Vagina (tissue), 2 donors: ENCODE measurements at regions not wholly inside any gene's neighbourhood (a gene's known extent, or its start where the extent isn't known, plus 50 kb on each side); places are given as distances from the start of the nearest gene placed in this dataset.

ENCODE experiments used
- DNase-seq, 2 donors: peaks; one replicate each; pipeline ENCODE4 v3.0.0-alpha.2; 2017; ENCODE audit errors: extremely low spot score in 2 of 2
- H3K27ac ChIP-seq: fragments of 200-600 bp; sonication (generic); one replicate; pipeline ENCODE4 v1.5.1; 2019
- H3K27me3 ChIP-seq: fragments of 200-600 bp; sonication (generic); one replicate; pipeline ENCODE4 v1.5.1; 2019
- H3K36me3 ChIP-seq, 2 donors: fragments of 200-600 bp; sonication (generic); one replicate each; pipeline ENCODE4 v1.5.1; 2017 to 2019
- H3K4me1 ChIP-seq: fragments of 200-600 bp; sonication (generic); one replicate; pipeline ENCODE4 v1.5.1; 2019
- H3K4me3 ChIP-seq, 2 donors: fragments of 200-600 bp; sonication (generic); 1 replicate in 1 of 2; 2 replicates in 1 of 2; pipeline ENCODE4 v1.5.1; 2016 to 2019
- H3K9me3 ChIP-seq: fragments of 200-600 bp; sonication (generic); one replicate; pipeline ENCODE4 v1.5.1; 2019
- CTCF ChIP-seq, 3 experiments: fragments of 450-650 bp in 2 of 3; fragments of 200-600 bp in 1 of 3; sonication (generic) in 1 of 3; IDR thresholded peaks; one replicate each; pipeline ENCODE4 v1.5.1; 2017 to 2019; ENCODE audit warnings: antibody characterized with exemption in 3 of 3, mild to moderate bottlenecking in 2 of 3, moderate library complexity in 2 of 3
- POLR2A ChIP-seq, 2 donors: fragments of 450-650 bp; IDR thresholded peaks; one replicate each; pipeline ENCODE4 v1.6.1; 2017; ENCODE audit warnings: antibody characterized with exemption in 2 of 2, mild to moderate bottlenecking in 2 of 2, moderate library complexity in 2 of 2
- POLR2AphosphoS5 ChIP-seq, 2 donors: sonication (generic); formaldehyde crosslinking; IDR thresholded peaks; one replicate each; pipeline ENCODE4 v1.9.0; 2017; ENCODE audit warnings: antibody characterized with exemption in 2 of 2, mild to moderate bottlenecking in 2 of 2, low read depth in 1 of 2; ENCODE audit not compliant: insufficient read depth in 1 of 2
- intact Hi-C: fragments of 100-400 bp; cut with DNase I; formaldehyde crosslinking; loops from one replicate; pipeline ENCODE4 v1.15.1; 2023

DNA sequence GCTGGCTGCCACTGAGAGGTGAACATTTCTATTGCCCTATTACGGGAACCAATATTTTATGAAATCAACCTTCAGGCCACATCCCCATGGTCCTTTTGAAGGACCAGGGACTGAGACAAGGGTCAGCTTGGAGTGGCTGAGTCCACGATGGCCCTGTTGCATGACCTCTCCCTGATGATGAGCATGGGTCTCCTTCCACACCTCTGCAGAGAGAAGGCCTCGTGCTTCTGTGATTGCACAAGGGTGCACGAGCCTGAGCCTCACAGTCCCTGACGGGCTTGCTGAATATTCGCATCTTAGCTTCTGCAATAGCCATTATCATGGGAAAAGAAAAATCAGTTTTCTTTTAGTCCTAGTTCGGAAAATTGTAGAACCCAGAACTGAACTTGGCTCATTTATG is 255.0 kb upstream of the IRX2 start:
- Histone ChIP-seq H3K27ac (no peak overlapping the region), H3K36me3 (no peaks in the 10 kb centered on the region), H3K27me3 (no peaks in the 10 kb centered on the region), H3K9me3 (no peaks in the 10 kb centered on the region), H3K4me1 (no peaks in the 10 kb centered on the region), H3K4me3 (no peak overlapping the region)
- TF ChIP-seq POLR2AphosphoS5 (IDR thresholded peaks at IDR 0.05; ENCODE audit: insufficient read depth in 1 of 2, low read depth in 1 of 2): no peak
- no peak for TF ChIP-seq CTCF (IDR thresholded peaks at IDR 0.05)
- TF ChIP-seq POLR2A (IDR thresholded peaks at IDR 0.05): no peak
- DNase-seq: peak in 1 of 2 donors; percentile 52
- intact Hi-C loops: no loop called here

- Histone ChIP-seq H3K27ac (no peak overlapping the region), H3K4me3 (no peak overlapping the region), H3K9me3 (no peaks in the 10 kb centered on the region), H3K4me1 (no peaks in the 10 kb centered on the region), H3K36me3 (no peaks in the 10 kb centered on the region), H3K27me3 (no peaks in the 10 kb centered on the region)
- no peak for TF ChIP-seq POLR2A (IDR thresholded peaks at IDR 0.05)
- no peak for TF ChIP-seq CTCF (IDR thresholded peaks at IDR 0.05)
- no peak for TF ChIP-seq POLR2AphosphoS5 (IDR thresholded peaks at IDR 0.05; ENCODE audit: insufficient read depth in 1 of 2, low read depth in 1 of 2)
- intact Hi-C loops: no loop called here
- DNase-seq: peak; percentile 79 to 85
Measured at GRCh38 chr5:3004361-3005080, 253.0 kb upstream of the IRX2 start.

DNA sequence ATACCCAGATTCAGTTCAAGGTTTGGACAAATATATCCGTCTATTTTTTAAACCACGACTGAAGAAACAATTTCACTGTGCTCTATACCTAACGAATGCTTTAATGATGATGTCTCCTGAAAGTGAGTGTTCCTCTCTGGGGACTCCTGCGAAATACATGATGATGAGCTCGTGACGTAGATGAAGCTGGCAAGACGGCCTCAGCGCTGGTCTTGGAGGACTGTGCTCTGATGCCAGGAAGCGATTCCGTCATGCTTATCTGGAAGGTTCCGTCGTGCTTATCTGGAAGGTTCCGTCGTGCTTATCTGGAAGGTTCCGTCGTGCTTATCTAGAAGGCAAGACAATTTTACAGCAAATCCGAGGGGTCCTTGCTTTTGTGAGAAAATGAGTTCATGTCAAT is 250.8 kb upstream of the IRX2 start:
- no peak overlapping the region for H3K27ac ChIP-seq
- H3K4me1 ChIP-seq: no peaks in the 10 kb centered on the region
- intact Hi-C loops: no loop called here
- H3K27me3 ChIP-seq: no peaks in the 10 kb centered on the region
- DNase-seq: peak in 1 of 2 donors; percentile 61
- no peaks in the 10 kb centered on the region for H3K9me3 ChIP-seq
- TF ChIP-seq POLR2A (IDR thresholded peaks at IDR 0.05) (no peak), CTCF (IDR thresholded peaks at IDR 0.05) (no peak), POLR2AphosphoS5 (IDR thresholded peaks at IDR 0.05; ENCODE audit: insufficient read depth in 1 of 2, low read depth in 1 of 2) (no peak)
- no peak overlapping the region for H3K4me3 ChIP-seq
- no peaks in the 10 kb centered on the region for H3K36me3 ChIP-seq

GRCh38 chr5:3000631-3001030 is 249.2 kb upstream of the IRX2 start:
- H3K4me3 ChIP-seq: no peak overlapping the region
- peak; percentile 14 to 64 for DNase-seq
- no peak overlapping the region for H3K27ac ChIP-seq
- no peaks in the 10 kb centered on the region for H3K36me3 ChIP-seq
- TF ChIP-seq CTCF (IDR thresholded peaks at IDR 0.05): no peak
- TF ChIP-seq POLR2A (IDR thresholded peaks at IDR 0.05): no peak
- no peak for TF ChIP-seq POLR2AphosphoS5 (IDR thresholded peaks at IDR 0.05; ENCODE audit: insufficient read depth in 1 of 2, low read depth in 1 of 2)
- H3K9me3 ChIP-seq: no peaks in the 10 kb centered on the region
- no peaks in the 10 kb centered on the region for H3K4me1 ChIP-seq
- no peaks in the 10 kb centered on the region for H3K27me3 ChIP-seq
- intact Hi-C loops: no loop called here

- Histone ChIP-seq H3K4me1 (no peaks in the 10 kb centered on the region), H3K27me3 (no peaks in the 10 kb centered on the region), H3K36me3 (no peaks in the 10 kb centered on the region), H3K4me3 (no peak overlapping the region), H3K27ac (no peak overlapping the region), H3K9me3 (no peaks in the 10 kb centered on the region)
- intact Hi-C loops: no loop called here
- DNase-seq: no peak
- TF ChIP-seq CTCF (IDR thresholded peaks at IDR 0.05) (no peak), POLR2A (IDR thresholded peaks at IDR 0.05) (no peak), POLR2AphosphoS5 (IDR thresholded peaks at IDR 0.05; ENCODE audit: insufficient read depth in 1 of 2, low read depth in 1 of 2) (no peak)
Measured at GRCh38 chr5:2999926-3000325, 248.4 kb upstream of the IRX2 start.
